NCI-H2171 (cell line): ENCODE measurements at regions not wholly inside any gene's neighbourhood (a gene's known extent, or its start where the extent isn't known, plus 50 kb on each side); places are given as distances from the start of the nearest gene placed in this dataset.

Source experiments
- DNase-seq: peaks from one replicate; lab custom pipeline; 2025; lab: John Stamatoyannopoulos, UW

GRCh38 chr5:179430193-179431175 lies 85.2 kb upstream of the ADAMTS2 start:
- no peak for DNase-seq

GRCh38 chr5:179427676-179428056 lies 82.4 kb upstream of the ADAMTS2 start:
- no peak for DNase-seq

- no peak for DNase-seq
These were observed 81.9 kb upstream of the ADAMTS2 start for GRCh38 chr5:179427032-179427675.

GRCh38 chr5:179422908-179423481 lies 77.7 kb upstream of the ADAMTS2 start:
- DNase-seq, result no peak

GRCh38 chr5:179422213-179422855 lies 77.1 kb upstream of the ADAMTS2 start:
- DNase-seq, result peak; percentile 80

- no peak for DNase-seq
These were observed 76.1 kb upstream of the ADAMTS2 start for GRCh38 chr5:179421144-179421901.

GRCh38 chr5:179420476-179420875 lies 75.2 kb upstream of the ADAMTS2 start:
- DNase-seq, result no peak

GRCh38 chr5:179418972-179419371 lies 73.7 kb upstream of the ADAMTS2 start:
- no peak for DNase-seq

GRCh38 chr5:179417696-179418095 lies 72.4 kb upstream of the ADAMTS2 start:
- no peak for DNase-seq

- no peak for DNase-seq
These were observed 71.8 kb upstream of the ADAMTS2 start for GRCh38 chr5:179417016-179417415.

GRCh38 chr5:179416114-179416822 lies 71.0 kb upstream of the ADAMTS2 start:
- DNase-seq, result no peak

GRCh38 chr5:179415291-179416060 lies 70.2 kb upstream of the ADAMTS2 start:
- no peak for DNase-seq

- no peak for DNase-seq
These were observed 69.4 kb upstream of the ADAMTS2 start for GRCh38 chr5:179414459-179415261.

GRCh38 chr5:179413711-179414458 lies 68.6 kb upstream of the ADAMTS2 start:
- no peak for DNase-seq

GRCh38 chr5:179413086-179413690 lies 67.9 kb upstream of the ADAMTS2 start:
- DNase-seq, result no peak

- DNase-seq, result no peak
These were observed 66.0 kb upstream of the ADAMTS2 start for GRCh38 chr5:179411161-179411841.

GRCh38 chr5:179410291-179411160 lies 65.3 kb upstream of the ADAMTS2 start:
- no peak for DNase-seq
